Spleen (tissue), 7 donors: ENCODE measurements at regions not wholly inside any gene's neighbourhood (a gene's known extent, or its start where the extent isn't known, plus 50 kb on each side); places are given as distances from the start of the nearest gene placed in this dataset.

Source experiments
- CTCF ChIP-seq, 11 experiments: fragments of 200-600 bp in 7 of 11; fragments of 450-650 bp in 4 of 11; sonication (generic) in 4 of 11; IDR thresholded peaks in 8 of 11; conservative IDR thresholded peaks in 3 of 11; 1 replicate in 7 of 11; 2 replicates in 4 of 11; pipeline versions ENCODE4 v1.4.0 to v1.8.0; 2016 to 2021; ENCODE audit warnings: antibody characterized with exemption in 11 of 11, inconsistent platforms in 4 of 11, mild to moderate bottlenecking in 1 of 11
- POLR2A ChIP-seq, 3 donors: fragments of 450-650 bp; IDR thresholded peaks; one replicate each; pipeline ENCODE4 v1.5.1; 2017; ENCODE audit warnings: antibody characterized with exemption in 3 of 3, mild to moderate bottlenecking in 1 of 3
- donor health status: DM: no; HTN: no; CAD: no; lungs with moderate emphysema.
- donor health status: DM: no; HTN: no; CAD: no.
- donor health status: DM: no; HTN: no; CAD: no.

GRCh38 chr12:11543457-11544158 is 105.9 kb upstream of the ETV6 start:
- no peak for TF ChIP-seq CTCF (IDR thresholded peaks at IDR 0.05 in 8 of 11, conservative IDR thresholded peaks at IDR 0.05 in 3 of 11)
- TF ChIP-seq POLR2A (IDR thresholded peaks at IDR 0.05): no peak
